ENCODE measurements at regions not wholly inside any gene's neighbourhood (a gene's known extent, or its start where the extent isn't known, plus 50 kb on each side); places are given as distances from the start of the nearest gene placed in this dataset.
A peak's percentile ranks its signal among the peaks of the same experiment; 100 is the strongest.
"Not testable (repeated sequence)": the region's sequence is repeated elsewhere in the genome, so short reads cannot be mapped to it uniquely, and the experiment has no call there.

DNA sequence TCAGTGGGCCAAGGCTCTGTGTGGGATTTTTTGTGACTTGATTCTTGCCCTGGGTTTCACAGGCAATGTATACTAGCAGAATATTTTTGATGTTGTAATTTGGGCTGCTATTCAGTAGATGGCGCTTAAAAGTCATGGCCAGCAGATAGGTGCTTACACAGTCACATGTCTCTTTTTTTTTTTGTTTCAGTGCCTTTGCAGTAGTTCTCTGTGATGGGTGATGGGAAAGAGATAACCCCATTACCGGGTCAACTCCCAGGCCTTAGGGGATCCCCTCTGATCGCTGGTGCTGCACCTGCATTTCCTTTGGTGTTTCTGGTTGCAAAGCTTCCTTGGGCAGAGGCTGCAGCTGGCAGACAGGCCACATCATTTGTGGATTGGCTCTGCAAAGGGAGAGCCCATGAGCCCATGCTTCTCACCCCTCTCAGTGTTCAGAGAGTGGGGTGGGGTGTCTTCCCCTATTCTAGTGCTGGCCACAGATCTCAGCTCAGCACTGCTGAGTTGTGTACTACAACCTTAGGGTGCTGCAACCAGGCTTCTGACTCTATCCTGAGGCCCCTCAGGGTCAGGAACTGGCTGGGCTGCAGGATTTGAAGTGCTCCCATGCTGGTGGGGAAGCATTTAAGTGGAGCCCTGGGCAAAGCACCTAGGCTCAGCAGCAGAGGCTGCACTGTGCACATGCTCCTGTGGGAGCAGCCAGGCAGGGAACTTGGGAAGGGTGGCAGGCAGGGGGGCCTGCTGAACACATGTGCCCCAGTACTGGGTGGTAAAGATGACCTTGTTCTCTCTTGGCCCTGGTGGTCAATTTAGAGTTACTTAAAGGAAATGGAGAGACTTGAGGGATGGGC lies 219.8 kb upstream of the SPHKAP start:
- DNase-seq = peak; percentile 16

DNA sequence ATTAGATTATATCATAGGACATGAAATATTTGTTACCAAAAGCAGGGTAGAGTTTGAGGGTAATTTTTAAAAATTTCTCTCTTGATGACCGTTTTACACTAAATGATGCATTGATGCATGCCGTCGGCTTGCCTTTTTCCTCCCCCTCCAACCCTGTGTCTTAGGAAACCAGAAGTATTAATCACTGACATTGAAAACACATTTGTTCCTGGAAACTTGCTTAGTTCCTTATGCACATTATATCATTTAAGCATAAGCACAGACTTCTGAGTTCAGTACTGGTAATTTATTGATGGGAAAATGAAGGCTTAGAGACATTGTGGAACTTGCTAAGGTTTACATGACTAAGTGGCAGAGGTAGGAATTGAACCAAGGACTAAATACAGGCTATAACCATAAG lies 206.3 kb upstream of the SPHKAP start:
- DNase-seq = no peak

DNA sequence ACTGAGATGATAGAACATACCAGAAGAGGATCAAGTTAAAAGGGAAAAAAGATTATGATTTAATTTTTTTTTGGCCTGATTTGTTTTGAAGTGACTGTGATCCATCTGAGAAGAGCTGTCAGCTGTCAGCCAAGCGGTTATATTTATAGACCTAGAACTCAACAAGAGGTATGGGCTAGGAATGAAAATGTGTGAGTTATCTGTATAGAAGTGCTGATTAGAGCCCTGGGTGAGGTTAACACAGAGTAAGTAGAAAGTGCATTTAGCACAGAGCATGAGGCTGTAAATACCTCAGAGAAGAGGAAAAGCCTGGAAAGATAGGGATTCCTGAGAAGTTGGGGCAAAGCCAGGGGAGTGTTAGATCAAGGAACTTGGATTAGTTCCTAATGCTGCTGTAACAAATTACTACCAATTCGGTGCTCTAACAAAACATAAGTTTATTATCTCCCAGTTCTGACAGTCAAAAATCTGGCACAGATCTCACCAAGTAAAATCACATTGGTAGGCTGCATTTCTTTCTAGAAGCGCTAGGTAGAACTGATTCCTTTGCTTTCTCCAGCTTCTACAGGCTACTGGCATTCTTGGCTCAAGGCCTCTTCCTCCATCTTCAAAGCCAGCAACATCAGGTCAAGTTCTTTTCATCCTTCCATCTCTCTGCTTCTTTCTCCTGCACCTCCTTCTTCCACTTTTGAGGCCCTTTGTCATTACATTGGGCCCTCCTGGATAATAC lies 197.4 kb upstream of the SPHKAP start:
- DNase-seq = no peak

DNA sequence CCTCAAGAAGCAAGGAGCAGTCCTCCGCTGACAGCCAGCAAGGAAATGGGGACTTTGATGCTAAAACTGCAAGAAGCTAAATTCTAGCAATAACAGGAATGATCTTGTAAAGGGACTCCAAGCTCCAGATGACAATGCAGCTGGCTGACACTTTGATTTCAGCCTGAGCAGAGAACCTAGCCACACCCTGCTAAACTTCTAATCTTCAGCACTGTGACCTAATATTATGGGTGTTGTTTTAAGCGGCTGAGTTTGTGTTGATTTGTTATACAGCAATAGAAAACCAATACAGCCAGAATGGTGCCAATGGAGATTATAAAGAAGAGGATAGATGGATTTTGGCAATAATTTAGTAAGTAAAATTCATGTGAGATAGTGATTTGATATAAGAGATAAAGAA lies 196.7 kb upstream of the SPHKAP start:
- DNase-seq = no peak

DNA sequence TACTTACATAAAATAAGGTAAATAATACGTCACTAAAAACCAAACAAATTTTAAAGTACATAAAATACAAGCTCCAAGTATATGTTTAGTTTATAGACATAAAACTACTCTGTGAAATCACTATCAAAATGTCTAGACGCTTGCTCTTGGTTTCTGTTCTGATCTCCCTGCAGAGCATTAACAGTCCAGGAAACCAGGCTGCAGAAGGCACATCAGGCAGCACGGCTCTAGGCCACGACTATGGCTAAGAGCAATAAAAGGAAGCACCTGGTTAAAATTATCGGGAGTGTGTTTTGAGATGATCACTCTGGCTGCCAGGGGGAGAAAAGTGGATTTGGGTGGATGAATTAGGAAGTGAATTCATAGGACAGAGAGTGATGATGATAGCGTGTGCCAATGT lies 196.0 kb upstream of the SPHKAP start:
- no peak for DNase-seq

DNA sequence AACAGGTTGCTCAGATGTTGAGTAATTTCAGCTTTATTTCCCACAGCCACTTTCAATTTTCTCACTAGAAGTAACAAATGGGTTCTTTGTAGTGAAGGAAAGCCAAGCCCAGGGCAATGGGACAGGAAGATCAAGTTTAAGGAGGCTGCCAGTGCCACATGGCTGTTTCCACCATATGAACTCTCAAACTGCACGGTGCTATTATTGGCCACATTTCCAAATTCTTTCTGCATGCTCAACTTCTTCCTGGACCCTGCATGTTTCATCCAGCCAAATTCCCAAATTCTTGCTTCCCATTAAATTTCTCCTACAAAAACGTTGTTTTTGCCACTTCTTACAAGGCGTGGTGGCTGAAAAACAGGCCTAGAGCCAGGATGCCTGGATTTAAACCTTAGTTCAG lies 193.3 kb upstream of the SPHKAP start:
- DNase-seq = no peak

DNA sequence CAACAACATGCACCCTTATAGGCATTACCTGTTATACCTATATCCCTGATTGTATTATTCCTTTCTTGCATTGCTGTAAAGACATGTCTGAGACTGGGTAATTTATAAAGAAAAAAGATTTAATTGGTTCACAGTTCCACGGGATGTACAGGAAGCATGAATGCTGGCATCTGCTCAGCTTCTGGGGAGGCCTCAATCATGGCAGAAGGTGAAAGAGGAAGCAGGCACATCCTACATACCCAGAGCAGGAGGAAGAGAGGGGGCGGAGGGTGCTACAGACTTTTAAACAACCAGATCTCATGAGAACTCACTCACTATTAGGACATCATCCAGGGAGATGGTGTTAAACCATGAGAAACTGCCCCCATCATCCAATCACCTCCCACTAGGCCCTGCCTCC lies 191.7 kb upstream of the SPHKAP start:
- DNase-seq = no peak

DNA sequence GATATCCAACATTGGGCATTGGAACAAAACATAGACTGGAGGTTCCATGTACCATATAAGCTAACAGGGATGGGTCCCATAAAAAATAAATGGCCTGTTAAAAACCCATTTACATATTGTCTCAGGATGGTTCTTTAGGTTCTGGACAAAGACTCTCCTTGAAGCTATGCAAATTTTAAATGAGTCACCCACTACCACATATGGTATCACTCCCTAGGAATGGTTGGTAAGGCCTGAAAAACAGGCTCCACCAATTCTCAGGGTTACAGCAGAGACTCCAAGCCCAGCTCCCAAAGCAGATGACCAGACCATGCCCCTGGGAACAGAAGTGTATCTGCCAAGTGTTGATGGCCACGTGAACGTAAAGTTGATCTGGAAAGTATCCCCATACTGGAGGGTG lies 190.7 kb upstream of the SPHKAP start:
- DNase-seq = no peak

DNA sequence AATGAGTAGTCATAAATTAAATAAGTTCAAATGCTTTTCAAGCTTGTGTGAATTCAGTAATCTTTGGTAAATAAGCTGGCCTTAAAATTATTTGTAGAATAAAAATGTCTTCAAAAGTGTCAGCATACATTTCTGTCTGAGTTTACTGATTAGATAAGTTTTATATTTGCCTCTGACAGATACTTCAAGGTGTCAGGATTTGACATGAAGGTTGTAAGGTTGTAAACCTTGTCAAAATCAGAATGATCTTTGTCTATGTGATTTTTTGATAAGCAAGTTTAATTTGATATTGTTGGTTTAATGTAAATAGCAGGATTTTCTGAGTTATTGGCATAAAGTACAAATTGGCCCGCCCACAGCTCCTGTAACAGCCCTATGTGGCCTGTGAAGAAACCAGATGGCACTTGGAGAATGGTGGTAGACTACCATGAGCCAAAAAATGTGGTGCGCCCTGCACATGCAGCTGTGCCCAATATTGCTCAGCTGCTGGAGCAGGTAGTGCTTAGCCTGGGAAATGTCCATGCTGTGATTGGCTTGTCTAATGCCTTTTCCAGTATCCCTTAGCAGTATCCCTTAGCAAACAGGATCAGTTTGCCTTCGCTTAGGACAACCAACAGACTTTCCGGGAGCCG lies 188.0 kb upstream of the SPHKAP start:
- DNase-seq = no peak

DNA sequence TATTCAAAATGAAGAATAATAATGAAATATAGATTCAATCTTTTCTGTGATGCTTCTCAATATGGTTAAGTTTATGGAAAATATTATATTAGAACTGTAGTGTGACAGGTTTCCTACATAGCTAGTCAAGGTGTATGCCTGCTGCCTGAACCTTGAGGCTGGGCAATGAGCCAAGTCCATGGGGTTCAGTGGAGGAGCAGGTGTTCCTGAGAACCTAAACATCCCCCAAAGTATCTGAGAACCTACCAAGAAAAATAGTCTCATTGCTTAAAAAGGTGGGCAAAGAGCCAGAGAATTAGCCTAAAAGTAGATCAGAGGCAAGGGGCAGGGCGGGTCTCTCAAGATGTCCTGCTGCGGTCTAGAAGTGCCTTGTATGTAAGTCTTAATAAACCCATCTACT lies 185.9 kb upstream of the SPHKAP start:
- DNase-seq = no peak

DNA sequence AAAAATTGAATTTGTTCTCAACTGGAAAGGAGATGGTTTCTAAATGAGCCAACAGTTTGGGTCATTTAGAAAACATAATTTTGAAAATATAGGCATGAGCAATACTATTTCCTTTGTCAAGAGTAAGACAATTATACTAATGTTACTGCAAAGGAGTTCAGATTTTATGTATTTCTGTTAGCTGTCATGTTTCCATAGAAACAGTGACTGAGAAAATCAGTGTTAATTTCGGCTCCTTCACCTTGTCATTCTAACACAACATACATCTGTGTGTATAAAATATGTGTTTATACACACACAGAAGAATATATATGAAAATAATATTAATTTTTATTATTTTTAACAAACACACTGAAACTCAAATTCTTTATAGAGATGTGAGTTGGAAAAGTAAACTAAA lies 178.0 kb upstream of the SPHKAP start:
- DNase-seq = no peak

DNA sequence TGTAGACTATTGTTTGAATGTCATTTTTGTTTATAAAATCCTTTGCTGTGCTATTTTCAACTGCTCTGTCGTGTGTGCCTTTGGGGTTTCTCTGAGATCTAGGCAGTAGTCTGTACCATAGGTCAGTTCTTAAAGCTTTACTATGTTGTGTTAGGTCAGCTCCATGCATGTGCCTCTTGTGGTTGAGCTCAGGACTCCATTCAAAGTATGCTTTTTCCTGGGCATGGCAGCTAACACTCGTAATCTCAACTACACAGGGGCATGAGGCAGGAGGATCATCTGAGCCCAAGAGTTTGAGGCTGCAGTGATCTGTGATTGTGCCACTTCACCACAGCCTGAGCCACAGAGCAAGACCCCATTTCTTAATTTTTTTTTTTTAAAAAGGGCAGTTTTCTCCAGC lies 174.4 kb upstream of the SPHKAP start:
- no peak for DNase-seq

DNA sequence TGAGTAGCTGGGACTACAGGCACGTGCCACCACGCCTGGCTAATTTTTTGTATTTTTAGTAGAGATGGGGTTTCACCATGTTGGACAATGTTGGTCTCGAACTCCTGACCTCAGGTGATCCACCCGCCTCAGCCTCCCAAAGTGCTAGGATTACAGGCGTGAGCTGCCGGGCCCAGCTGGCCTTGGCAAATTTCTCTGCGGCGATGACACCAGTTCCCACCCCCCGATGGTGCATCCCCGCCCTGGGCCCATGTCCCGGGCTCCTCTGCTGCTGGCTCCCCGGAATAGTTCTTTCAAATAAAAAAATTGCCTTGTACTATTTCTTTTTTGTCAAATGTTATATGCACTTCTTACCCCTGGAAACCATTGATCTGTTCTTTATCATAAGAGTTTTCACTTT lies 171.5 kb upstream of the SPHKAP start:
- not testable (repeated sequence) for DNase-seq

DNA sequence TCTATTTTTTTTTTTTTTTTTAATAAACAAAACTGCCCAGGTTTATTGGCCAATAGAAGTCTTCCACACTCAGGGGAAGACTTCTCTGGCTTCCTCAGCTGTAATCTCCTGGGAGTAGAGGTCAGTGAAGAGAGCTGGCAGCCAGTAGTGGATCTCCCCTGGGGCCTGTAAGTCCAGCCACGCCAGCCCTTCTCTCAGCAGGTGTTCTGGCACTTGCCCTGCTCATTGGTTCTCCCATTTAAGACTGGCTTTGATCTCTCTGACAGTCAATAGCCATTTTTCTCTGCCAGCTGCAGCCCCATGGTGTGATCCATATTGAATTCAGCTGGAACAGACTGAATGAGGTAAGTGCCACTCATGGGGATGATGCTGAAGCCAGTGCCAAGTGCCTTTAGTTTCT lies 170.6 kb upstream of the SPHKAP start:
- DNase-seq = no peak

DNA sequence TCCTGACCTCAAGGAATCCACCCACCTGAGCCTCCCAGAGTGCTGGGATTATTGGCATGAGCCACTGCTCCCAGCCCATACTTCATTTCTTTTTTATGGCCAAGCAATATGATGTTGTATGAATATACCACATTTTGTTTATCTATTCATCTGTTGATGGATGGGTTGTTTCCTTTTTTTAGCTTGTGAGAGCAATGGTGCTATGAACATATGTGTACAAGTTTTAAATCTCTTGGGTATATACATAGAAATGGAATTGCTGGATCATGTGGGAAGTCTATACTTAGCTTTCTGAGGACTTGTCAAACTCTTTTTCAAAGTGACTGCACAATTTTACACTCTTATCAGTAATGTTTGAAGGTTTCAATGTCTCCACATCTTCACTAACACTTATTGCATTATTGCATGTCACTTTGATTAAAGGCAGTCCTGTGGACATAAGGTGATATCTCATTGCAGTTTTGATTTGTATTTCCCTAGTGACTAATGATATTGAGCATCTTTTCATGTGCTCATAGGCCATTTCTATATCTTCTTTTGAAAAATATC lies 167.1 kb upstream of the SPHKAP start:
- no peak for DNase-seq

DNA sequence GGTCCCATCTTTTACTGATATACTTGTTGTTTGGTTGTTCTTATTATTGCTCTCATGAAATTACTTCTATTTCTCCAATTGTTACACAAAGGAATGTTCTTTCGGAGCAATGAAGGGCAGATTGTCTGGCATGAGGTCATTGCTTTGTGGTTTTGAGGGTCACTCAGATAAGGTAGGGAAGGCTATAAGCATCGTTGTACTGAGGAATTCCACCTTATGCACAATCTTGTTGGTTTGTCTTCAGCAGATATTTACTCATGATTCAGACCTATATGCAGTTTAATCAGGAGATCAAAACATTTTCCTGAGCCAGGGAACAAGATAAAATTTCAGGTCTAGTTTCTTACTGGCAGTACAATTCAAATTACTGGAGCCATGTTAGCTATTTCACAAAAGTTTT lies 163.0 kb upstream of the SPHKAP start:
- no peak for DNase-seq

DNA sequence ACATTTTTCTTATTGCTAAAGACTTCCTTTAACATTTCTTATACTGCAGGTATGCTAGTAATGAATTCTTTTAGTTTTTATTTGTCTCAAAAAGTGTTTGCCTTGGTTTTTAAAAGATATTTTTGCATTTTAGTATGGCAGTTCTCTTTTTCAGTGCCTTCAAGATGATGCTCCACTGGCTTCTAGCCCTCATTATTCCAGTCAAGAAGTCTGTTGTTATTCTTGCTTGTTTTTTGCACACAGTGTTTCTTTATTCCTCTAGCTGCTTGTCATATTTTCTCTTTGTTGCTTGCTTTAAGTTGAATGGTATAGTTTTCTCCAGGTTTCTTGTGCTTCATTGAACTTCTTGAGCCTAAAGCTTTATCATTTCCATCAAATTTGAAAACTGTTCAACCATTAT lies 158.0 kb upstream of the SPHKAP start:
- DNase-seq = no peak

DNA sequence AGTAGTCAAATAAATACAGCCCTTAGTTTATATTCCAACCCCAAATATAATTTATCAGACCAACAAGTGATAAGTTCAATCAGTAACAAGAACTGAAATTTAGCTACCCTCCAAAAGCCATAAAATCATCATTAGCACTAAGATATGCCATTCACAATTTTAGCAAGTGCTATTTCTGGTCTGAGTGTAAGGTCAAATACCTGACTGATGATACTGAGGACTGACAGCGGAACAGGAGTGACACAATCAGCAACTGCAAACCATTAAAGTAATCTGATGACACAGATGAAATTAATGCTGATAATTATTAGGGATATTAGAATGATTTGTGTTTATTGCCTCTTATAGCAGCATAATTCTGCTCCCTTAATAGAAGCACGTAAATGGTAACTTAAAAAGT lies 152.7 kb upstream of the SPHKAP start:
- no peak for DNase-seq

DNA sequence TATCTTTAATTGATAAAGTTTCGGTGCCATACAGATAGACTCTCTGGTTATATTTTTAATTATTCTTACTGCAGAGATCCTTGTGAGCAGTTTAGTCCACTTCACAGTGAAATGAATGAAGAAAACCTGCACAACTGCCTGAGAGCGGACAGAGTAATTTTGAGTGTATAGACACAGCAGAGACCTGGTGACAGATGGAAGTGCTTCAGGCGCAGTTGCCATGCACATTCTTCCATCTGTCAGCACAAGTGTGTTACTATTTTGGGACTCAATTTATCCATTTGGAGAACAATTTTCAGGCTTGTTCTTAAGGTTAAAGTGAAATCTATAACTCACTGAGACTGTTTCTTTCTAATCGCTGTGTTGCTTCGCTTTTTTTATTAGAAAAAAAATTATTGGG lies 147.8 kb upstream of the SPHKAP start:
- DNase-seq = no peak

DNA sequence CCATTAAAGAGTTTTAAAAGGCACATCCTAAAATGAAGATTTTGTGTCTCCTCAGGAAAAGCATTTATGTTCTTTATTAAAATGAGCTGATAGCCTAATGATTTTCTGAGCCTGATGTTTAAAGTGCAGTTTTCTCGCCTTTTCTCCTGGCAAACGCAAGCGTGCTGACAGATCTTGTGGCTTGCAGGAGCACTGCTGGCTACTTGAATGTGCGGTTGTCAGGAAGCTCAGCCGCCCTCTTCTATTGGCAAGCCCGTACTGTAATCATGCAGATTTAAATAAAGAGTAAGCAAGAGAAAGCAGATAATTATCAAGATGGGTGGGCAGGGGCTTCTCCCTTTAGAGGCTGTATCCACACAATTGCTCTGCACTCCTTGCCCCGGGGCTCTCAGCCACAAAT lies 139.5 kb upstream of the SPHKAP start:
- no peak for DNase-seq

DNA sequence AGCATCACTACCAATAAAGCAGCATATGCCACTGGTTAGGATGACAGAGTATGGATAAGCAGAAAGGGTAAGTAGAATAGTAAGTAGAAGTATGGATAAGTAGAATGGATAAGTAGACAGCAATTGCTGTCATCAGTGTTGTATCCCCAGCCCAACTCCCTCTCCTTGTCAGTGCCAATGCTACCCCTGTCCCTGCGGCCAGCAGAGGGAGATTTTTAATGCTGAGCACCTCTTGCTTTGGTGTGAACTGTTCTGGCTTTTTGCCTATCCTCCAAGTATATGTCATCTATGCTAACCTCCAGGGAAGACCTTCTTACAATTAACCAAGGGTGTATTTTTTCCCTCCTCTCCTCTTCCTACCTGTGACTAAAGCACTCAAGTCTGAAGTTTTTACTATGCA lies 136.7 kb upstream of the SPHKAP start:
- DNase-seq = peak; percentile 21

DNA sequence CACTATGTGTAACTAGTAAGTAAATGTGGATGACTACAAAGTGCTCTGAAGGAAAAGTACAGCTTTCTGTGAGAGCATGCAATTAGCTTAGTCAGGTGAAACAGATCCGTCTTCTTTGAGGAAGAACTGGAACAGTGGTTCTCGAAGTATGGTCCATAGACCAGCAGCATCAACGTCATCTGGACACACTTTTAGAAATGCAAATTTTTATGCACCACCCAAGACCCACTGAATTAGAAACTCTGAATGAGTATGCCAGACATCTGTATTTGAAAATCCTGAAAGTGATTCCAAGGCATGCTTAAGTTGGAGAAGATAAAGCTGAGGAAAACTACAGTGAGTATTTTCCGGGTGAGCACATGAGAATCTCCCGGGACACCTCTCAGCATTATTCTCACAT lies 130.7 kb upstream of the SPHKAP start:
- no peak for DNase-seq

DNA sequence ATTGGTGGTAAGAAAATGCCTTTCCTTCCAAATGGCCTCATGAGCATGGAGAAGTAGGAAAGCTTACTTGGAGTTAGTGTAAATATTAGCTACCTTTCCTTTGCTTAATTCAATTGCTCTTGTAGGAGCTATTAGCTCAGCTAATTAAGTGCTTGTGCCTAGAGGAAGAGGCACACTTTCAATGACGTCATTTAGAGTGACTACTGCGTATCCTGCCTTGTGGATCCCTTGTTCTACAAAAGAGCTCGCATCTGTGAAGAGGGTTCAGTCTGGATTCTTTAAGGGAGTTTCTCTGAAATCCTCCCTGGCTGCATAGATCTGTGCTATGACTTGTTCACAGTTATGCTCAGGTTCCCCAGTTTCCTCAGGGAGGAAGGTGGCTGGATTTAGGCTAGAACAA lies 122.5 kb upstream of the SPHKAP start:
- no peak for DNase-seq

Data from hematopoietic multipotent progenitor cell treated with erythropoietin and hydrocortisone succinate and interleukin-3 and kit ligand, for 6 days (in vitro differentiated cells).